OCI-LY7 (cell line): ENCODE measurements at regions not wholly inside any gene's neighbourhood (a gene's known extent, or its start where the extent isn't known, plus 50 kb on each side); places are given as distances from the start of the nearest gene placed in this dataset.

Experiments
- BruUV-seq: library from RNA; stranded (reverse); fragments of 400-500 nt; replicated peaks from 2 replicates; lab custom pipeline; 2021; lab: Mats Ljungman, UMichigan
- CTCF ChIA-PET: fragments of 300-600 bp; sonication (Branson Sonifier 250); formaldehyde crosslinking; loops from one replicate; lab custom pipeline; 2022; ENCODE audit warnings: antibody characterized with exemption; ENCODE audit not compliant: unreplicated experiment; lab: Charles Lee
- POLR2A ChIA-PET: fragments of 300-600 bp; sonication (Branson Sonifier 250); formaldehyde crosslinking; loops from one replicate; lab custom pipeline; 2022; ENCODE audit warnings: antibody characterized with exemption; lab: Charles Lee
- DNase-seq: peaks from one replicate; pipeline ENCODE4 v3.0.0-alpha.2; 2015; ENCODE audit warnings: low spot score
- H2AFZ ChIP-seq: fragments of 200-600 bp; sonication (generic), shearing (Covaris generic); 2 replicates; pipeline ENCODE4 v1.6.1; 2014; ENCODE audit warnings: mild to moderate bottlenecking, antibody characterized with exemption, low read length, moderate library complexity
- H3K27ac ChIP-seq: fragments of 200-600 bp; sonication (generic); 2 replicates; pipeline ENCODE4 v1.5.1; 2014; ENCODE audit warnings: mixed run types, low read depth, mild to moderate bottlenecking, moderate library complexity, low read length, inconsistent platforms; ENCODE audit not compliant: poor library complexity, severe bottlenecking
- H3K36me3 ChIP-seq: fragments of 200-600 bp; sonication (generic); 2 replicates; pipeline ENCODE4 v1.6.1; 2014; ENCODE audit warnings: mild to moderate bottlenecking, antibody characterized with exemption, low read length, moderate library complexity, mixed read lengths; ENCODE audit not compliant: insufficient read depth
- H3K4me1 ChIP-seq: fragments of 200-600 bp; sonication (generic); 2 replicates; pipeline ENCODE4 v1.5.1; 2014; ENCODE audit warnings: mild to moderate bottlenecking, low read length; ENCODE audit not compliant: insufficient read depth, poor library complexity, severe bottlenecking
- H3K4me2 ChIP-seq: fragments of 200-600 bp; sonication (generic); 2 replicates; pipeline ENCODE4 v1.6.1; 2014; ENCODE audit warnings: mild to moderate bottlenecking, low read length
- H3K4me3 ChIP-seq: fragments of 200-600 bp; sonication (generic); 2 replicates; pipeline ENCODE4 v1.5.1; 2014; ENCODE audit warnings: mild to moderate bottlenecking, low read depth, low read length; ENCODE audit not compliant: poor library complexity, severe bottlenecking
- H3K79me2 ChIP-seq: fragments of 200-600 bp; sonication (generic); 2 replicates; pipeline ENCODE4 v1.6.1; 2016; ENCODE audit warnings: low read depth, mild to moderate bottlenecking, low read length, moderate library complexity, mixed read lengths; ENCODE audit not compliant: insufficient read depth
- H3K9me2 ChIP-seq: fragments of 200-600 bp; sonication (generic); 2 replicates; pipeline ENCODE4 v1.6.1; 2016; ENCODE audit warnings: mild to moderate bottlenecking, low read length, mixed read lengths; ENCODE audit not compliant: insufficient read depth
- H3K9me3 ChIP-seq: fragments of 200-600 bp; sonication (generic); 2 replicates; pipeline ENCODE4 v1.6.1; 2014; ENCODE audit warnings: mild to moderate bottlenecking, mixed run types, low read length, mixed read lengths
- H4K20me1 ChIP-seq: fragments of 200-600 bp; sonication (generic); 2 replicates; pipeline ENCODE4 v1.6.1; 2014; ENCODE audit warnings: mild to moderate bottlenecking, antibody characterized with exemption, low read length, moderate library complexity, mixed read lengths; ENCODE audit not compliant: insufficient read depth
- EZH2phosphoT487 ChIP-seq: fragments of 200-600 bp; sonication (generic); IDR thresholded peaks from 2 replicates; pipeline ENCODE4 v1.6.1; 2018; ENCODE audit warnings: low read depth, borderline replicate concordance, mild to moderate bottlenecking, mixed run types, antibody characterized with exemption, low read length, moderate library complexity, mixed read lengths
- intact Hi-C: fragments of 100-400 bp; cut with micrococcal nuclease; formaldehyde crosslinking; loops from one replicate; pipeline ENCODE4 v1.10.0; 2022; ENCODE audit not compliant: unreplicated experiment
- TF ChIP-seq, protein P1 (sequence below): fragments of 200-600 bp; sonication (generic); conservative IDR thresholded peaks from 2 replicates; pipeline ENCODE4 v1.5.1; 2014; ENCODE audit warnings: mild to moderate bottlenecking, antibody characterized with exemption, low read length, moderate library complexity, mixed read lengths

DNA sequence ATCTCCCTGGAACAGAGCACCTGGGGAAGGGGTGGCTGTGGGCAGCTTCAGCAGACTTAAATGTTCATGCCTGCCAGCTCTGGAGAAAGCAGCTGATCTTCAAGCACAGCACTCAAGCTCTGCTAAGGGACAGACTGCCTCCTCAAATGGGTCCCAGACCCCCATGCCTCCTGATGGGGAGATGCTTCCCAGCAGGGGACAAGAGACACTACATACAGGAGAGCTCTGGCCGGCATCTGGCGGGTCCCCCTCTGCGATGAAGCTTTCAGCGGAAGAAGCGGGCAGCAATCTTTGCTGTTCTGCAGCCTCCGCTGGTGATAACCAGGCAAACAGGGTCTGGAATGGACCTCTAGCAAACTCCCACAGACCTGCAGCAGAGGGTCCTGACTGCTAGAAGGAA, 294.8 kb downstream of the RND3 start:
- Histone ChIP-seq H3K27ac (no peak overlapping the region), H3K79me2 (no peaks in the 10 kb centered on the region), H3K4me2 (no peak overlapping the region), H3K4me3 (no peak overlapping the region), H3K4me1 (no peaks in the 10 kb centered on the region), H3K9me3 (no peaks in the 10 kb centered on the region), H4K20me1 (no peaks in the 10 kb centered on the region), H2AFZ (no peak overlapping the region), H3K9me2 (no peaks in the 10 kb centered on the region), H3K36me3 (no peaks in the 10 kb centered on the region)
- POLR2A ChIA-PET = no interaction called here
- intact Hi-C loops = no loop called here
- CTCF ChIA-PET = no interaction called here
- no peak for TF ChIP-seq EZH2phosphoT487
- TF ChIP-seq, protein P1, sequence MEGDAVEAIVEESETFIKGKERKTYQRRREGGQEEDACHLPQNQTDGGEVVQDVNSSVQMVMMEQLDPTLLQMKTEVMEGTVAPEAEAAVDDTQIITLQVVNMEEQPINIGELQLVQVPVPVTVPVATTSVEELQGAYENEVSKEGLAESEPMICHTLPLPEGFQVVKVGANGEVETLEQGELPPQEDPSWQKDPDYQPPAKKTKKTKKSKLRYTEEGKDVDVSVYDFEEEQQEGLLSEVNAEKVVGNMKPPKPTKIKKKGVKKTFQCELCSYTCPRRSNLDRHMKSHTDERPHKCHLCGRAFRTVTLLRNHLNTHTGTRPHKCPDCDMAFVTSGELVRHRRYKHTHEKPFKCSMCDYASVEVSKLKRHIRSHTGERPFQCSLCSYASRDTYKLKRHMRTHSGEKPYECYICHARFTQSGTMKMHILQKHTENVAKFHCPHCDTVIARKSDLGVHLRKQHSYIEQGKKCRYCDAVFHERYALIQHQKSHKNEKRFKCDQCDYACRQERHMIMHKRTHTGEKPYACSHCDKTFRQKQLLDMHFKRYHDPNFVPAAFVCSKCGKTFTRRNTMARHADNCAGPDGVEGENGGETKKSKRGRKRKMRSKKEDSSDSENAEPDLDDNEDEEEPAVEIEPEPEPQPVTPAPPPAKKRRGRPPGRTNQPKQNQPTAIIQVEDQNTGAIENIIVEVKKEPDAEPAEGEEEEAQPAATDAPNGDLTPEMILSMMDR = no peak
- DNase-seq = no peak
- BruUV-seq = no TSS peak

DNA sequence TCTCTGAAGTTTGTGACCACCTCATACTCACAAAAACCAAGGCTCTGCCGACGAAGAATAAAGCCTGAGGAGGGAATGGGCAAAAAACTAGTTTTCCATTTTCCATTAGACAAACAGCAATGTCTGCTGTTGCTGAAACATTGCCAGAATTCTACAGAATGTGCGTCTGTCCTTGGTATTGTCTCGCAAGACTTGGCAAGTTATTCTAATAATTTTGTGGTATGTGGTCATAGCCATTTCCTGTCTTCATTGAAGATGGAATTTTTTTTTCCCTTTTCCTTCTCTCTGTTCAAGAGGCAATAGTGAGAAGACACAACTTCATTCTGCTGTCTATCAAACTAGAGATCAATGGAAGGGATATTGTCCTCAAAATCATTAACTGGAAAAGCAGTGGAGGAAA, 296.1 kb downstream of the RND3 start:
- BruUV-seq = no TSS peak
- no peak overlapping the region for H3K4me3 ChIP-seq
- ChIA-PET POLR2A (no interaction called here), CTCF (no interaction called here)
- no peak overlapping the region for H3K4me2 ChIP-seq
- H3K27ac ChIP-seq = no peak overlapping the region
- no peak overlapping the region for H2AFZ ChIP-seq
- no peaks in the 10 kb centered on the region for H3K9me2 ChIP-seq
- DNase-seq = no peak
- no peaks in the 10 kb centered on the region for H3K9me3 ChIP-seq
- TF ChIP-seq, protein P1 = no peak
- TF ChIP-seq EZH2phosphoT487 = no peak
- H3K79me2 ChIP-seq = no peaks in the 10 kb centered on the region
- intact Hi-C loops = no loop called here
- H4K20me1 ChIP-seq = no peaks in the 10 kb centered on the region
- no peaks in the 10 kb centered on the region for H3K4me1 ChIP-seq
- H3K36me3 ChIP-seq = no peaks in the 10 kb centered on the region

DNA sequence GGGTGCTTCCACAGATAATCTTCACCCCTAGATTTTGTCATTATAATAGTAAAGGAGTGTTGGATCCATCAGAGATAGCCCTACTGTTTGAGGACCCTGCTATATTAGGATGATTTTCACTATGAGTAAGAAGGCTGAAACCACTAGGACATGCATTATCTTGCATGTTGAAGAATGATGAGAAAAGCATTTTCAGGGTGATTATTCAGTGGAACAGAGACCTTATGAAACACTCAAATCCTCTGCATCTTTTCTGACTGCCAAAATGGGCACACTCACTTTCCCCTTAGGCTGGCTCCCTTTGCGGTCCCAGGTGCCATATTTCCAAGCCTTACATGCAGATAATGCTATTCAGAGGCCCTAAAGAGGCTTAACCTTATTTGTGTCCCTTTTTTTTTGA, 296.9 kb downstream of the RND3 start:
- no peak overlapping the region for H3K4me3 ChIP-seq
- H3K79me2 ChIP-seq = no peaks in the 10 kb centered on the region
- ChIA-PET POLR2A (no interaction called here), CTCF (no interaction called here)
- H3K4me1 ChIP-seq = no peaks in the 10 kb centered on the region
- no peak overlapping the region for H3K4me2 ChIP-seq
- BruUV-seq = no TSS peak
- DNase-seq = no peak
- intact Hi-C loops = no loop called here
- H3K36me3 ChIP-seq = no peaks in the 10 kb centered on the region
- H3K9me2 ChIP-seq = no peaks in the 10 kb centered on the region
- H4K20me1 ChIP-seq = no peaks in the 10 kb centered on the region
- H3K9me3 ChIP-seq = no peaks in the 10 kb centered on the region
- TF ChIP-seq EZH2phosphoT487 = no peak
- TF ChIP-seq, protein P1 = no peak
- H3K27ac ChIP-seq = no peak overlapping the region
- no peak overlapping the region for H2AFZ ChIP-seq
